HEK293T (cell line): ENCODE measurements at regions not wholly inside any gene's neighbourhood (a gene's known extent, or its start where the extent isn't known, plus 50 kb on each side); places are given as distances from the start of the nearest gene placed in this dataset.

Experiments
- CTCF ChIA-PET: fragments of 350-600 bp; formaldehyde crosslinking; extraction: SDS; loops from one replicate; lab custom pipeline; 2021; ENCODE audit warnings: antibody characterized with exemption, inconsistent platforms; lab: Yijun Ruan, JAX
- POLR2A ChIA-PET: fragments of 350-600 bp; formaldehyde crosslinking; extraction: SDS; loops from one replicate; lab custom pipeline; 2020; ENCODE audit warnings: antibody characterized with exemption, inconsistent platforms; lab: Yijun Ruan, JAX
- DNase-seq: peaks from one replicate; pipeline ENCODE4 v3.0.0; 2012; ENCODE audit warnings: mixed read lengths; ENCODE audit errors: extremely low spot score
- ARNT ChIP-seq: fragments of 450-650 bp; IDR thresholded peaks from 2 replicates; pipeline ENCODE4 v1.6.1; 2017; ENCODE audit warnings: mild to moderate bottlenecking
- BHLHE40 ChIP-seq: fragments of 450-650 bp; IDR thresholded peaks from 2 replicates; pipeline ENCODE4 v1.6.1; 2016; ENCODE audit warnings: mild to moderate bottlenecking, moderate library complexity, borderline replicate concordance
- CTBP1 ChIP-seq: fragments of 450-650 bp; IDR thresholded peaks from 2 replicates; pipeline ENCODE4 v1.6.1; 2016; ENCODE audit warnings: borderline replicate concordance
- ELF4 ChIP-seq: fragments of 450-650 bp; IDR thresholded peaks from 2 replicates; pipeline ENCODE4 v1.6.1; 2017; ENCODE audit warnings: antibody characterized with exemption
- FOXA1 ChIP-seq: fragments of 450-650 bp; IDR thresholded peaks from 2 replicates; pipeline ENCODE4 v1.6.1; 2016; ENCODE audit warnings: mild to moderate bottlenecking
- FOXK2 ChIP-seq: fragments of 450-650 bp; IDR thresholded peaks from 2 replicates; pipeline ENCODE4 v1.6.1; 2016; ENCODE audit warnings: mild to moderate bottlenecking
- FOXM1 ChIP-seq: fragments of 450-650 bp; IDR thresholded peaks from 2 replicates; pipeline ENCODE4 v1.6.1; 2017; ENCODE audit warnings: mild to moderate bottlenecking, borderline replicate concordance
- HDGF ChIP-seq: fragments of 450-650 bp; IDR thresholded peaks from 2 replicates; pipeline ENCODE4 v1.6.1; 2017; ENCODE audit warnings: antibody characterized with exemption, borderline replicate concordance
- L3MBTL2 ChIP-seq: fragments of 450-650 bp; conservative IDR thresholded peaks from 2 replicates; pipeline ENCODE4 v1.6.1; 2016; ENCODE audit warnings: mild to moderate bottlenecking
- LEF1 ChIP-seq: fragments of 450-650 bp; IDR thresholded peaks from 2 replicates; pipeline ENCODE4 v1.6.1; 2017; ENCODE audit warnings: mild to moderate bottlenecking, borderline replicate concordance
- NFRKB ChIP-seq: fragments of 450-650 bp; IDR thresholded peaks from 2 replicates; pipeline ENCODE4 v1.6.1; 2016; ENCODE audit warnings: mild to moderate bottlenecking, moderate library complexity
- PKNOX1 ChIP-seq: fragments of 450-650 bp; IDR thresholded peaks from 2 replicates; pipeline ENCODE4 v1.6.1; 2016
- SP1 ChIP-seq: fragments of 450-650 bp; IDR thresholded peaks from 2 replicates; pipeline ENCODE4 v1.6.1; 2017
- SUZ12 ChIP-seq: fragments of 450-650 bp; IDR thresholded peaks from 2 replicates; pipeline ENCODE4 v1.6.1; 2016; ENCODE audit warnings: mild to moderate bottlenecking
- TARDBP ChIP-seq: fragments of 450-650 bp; IDR thresholded peaks from 2 replicates; pipeline ENCODE4 v1.6.1; 2016
- ZNF384 ChIP-seq: fragments of 450-650 bp; IDR thresholded peaks from 2 replicates; pipeline ENCODE4 v1.6.1; 2016

GRCh38 chr3:153614563-153614962 lies 452.5 kb downstream of the RAP2B start:
- TF ChIP-seq BHLHE40 (no peak), L3MBTL2 (no peak), SUZ12 (no peak), HDGF (no peak), NFRKB (no peak), ZNF384 (no peak), ELF4 (no peak), TARDBP (no peak), SP1 (no peak), FOXM1 (no peak), PKNOX1 (no peak)
- no peak for DNase-seq
- POLR2A ChIA-PET, result no interaction called here
- CTCF ChIA-PET, result no interaction called here

GRCh38 chr3:153615863-153616262 lies 453.8 kb downstream of the RAP2B start:
- DNase-seq, result no peak
- ChIA-PET CTCF (no interaction called here), POLR2A (no interaction called here)
- TF ChIP-seq ARNT, result no peak

- ChIA-PET POLR2A (no interaction called here), CTCF (no interaction called here)
- DNase-seq, result no peak
- TF ChIP-seq FOXK2 (no peak), NFRKB (no peak), L3MBTL2 (no peak), PKNOX1 (no peak)
These were observed 455.4 kb downstream of the RAP2B start for GRCh38 chr3:153617463-153617862.

- ChIA-PET POLR2A (no interaction called here), CTCF (no interaction called here)
- TF ChIP-seq FOXM1, result no peak
- no peak for DNase-seq
These were observed 456.1 kb downstream of the RAP2B start for GRCh38 chr3:153618176-153618575.

- POLR2A ChIA-PET, result no interaction called here
- no peak for DNase-seq
- TF ChIP-seq FOXA1 (no peak), FOXM1 (no peak), HDGF (no peak), ELF4 (no peak), BHLHE40 (no peak), ARNT (no peak), PKNOX1 (no peak), NFRKB (no peak), LEF1 (no peak), SUZ12 (no peak), TARDBP (no peak), CTBP1 (no peak), FOXK2 (no peak), ZNF384 (no peak), SP1 (no peak)
- CTCF ChIA-PET, result no interaction called here
These were observed 457.2 kb downstream of the RAP2B start for GRCh38 chr3:153619268-153619667.

GRCh38 chr3:153621953-153622352 lies 459.9 kb downstream of the RAP2B start:
- TF ChIP-seq FOXA1 (no peak), CTBP1 (no peak), PKNOX1 (no peak), TARDBP (no peak), ELF4 (no peak), LEF1 (no peak), HDGF (no peak), SUZ12 (no peak), L3MBTL2 (no peak), BHLHE40 (no peak), ARNT (no peak), FOXM1 (no peak), ZNF384 (no peak), SP1 (no peak), NFRKB (no peak), FOXK2 (no peak)
- DNase-seq, result no peak
- ChIA-PET POLR2A (no interaction called here), CTCF (no interaction called here)

DNA sequence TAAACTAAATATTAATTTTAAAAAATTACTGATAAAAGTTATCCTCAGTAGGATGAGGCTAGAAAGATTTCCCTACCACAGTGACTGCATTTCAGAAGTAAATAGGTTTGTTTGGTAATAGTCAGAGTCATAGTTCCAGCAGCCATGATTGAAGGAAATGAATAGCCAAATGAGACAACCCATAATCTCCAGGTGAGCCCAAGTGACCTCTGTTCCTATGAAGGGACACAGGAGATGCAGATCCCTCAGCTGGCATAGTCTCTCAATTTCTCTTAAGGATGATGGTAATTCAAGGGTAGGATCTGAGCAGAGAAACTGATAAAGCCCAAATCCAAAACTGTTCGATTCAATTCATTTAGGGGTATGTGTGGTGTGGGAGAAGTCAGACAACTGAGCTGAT lies 461.8 kb downstream of the RAP2B start:
- CTCF ChIA-PET, result no interaction called here
- no peak for TF ChIP-seq HDGF
- no peak for TF ChIP-seq L3MBTL2
- no peak for TF ChIP-seq ZNF384
- DNase-seq, result no peak
- POLR2A ChIA-PET, result no interaction called here
